ENCODE measurements at regions not wholly inside any gene's neighbourhood (a gene's known extent, or its start where the extent isn't known, plus 50 kb on each side); places are given as distances from the start of the nearest gene placed in this dataset.

- no peak overlapping the region for H3K27ac ChIP-seq (ENCODE audit: insufficient read depth, low read length)
- no peak overlapping the region for H3K4me3 ChIP-seq (replicated peaks in 1 of 4; ENCODE audit: control extremely low read depth in 1 of 4, insufficient read depth in 1 of 4, low read depth in 3 of 4, low read length in 4 of 4)
- H3K4me2 ChIP-seq (ENCODE audit: extremely low read depth, insufficient read depth, low read length), result no peak overlapping the region
- no peaks in the 10 kb centered on the region for H3K79me2 ChIP-seq (ENCODE audit: control insufficient read depth, insufficient read depth, low read length)
- no peaks in the 10 kb centered on the region for H4K20me1 ChIP-seq (ENCODE audit: control insufficient read depth, extremely low read depth, insufficient read depth, low read length)
- no peaks in the 10 kb centered on the region for H3K36me3 ChIP-seq (ENCODE audit: control insufficient read depth, insufficient read depth, low read length)
- no peak overlapping the region for H3K9ac ChIP-seq (ENCODE audit: insufficient read depth, low read length)
- no peak for DNase-seq (ENCODE audit: low read depth in 2 of 2)
- H2AFZ ChIP-seq (ENCODE audit: low read length), result no peak overlapping the region
- H3K27me3 ChIP-seq (ENCODE audit: control insufficient read depth, insufficient read depth, low read length), result no peaks in the 10 kb centered on the region
- no peak for TF ChIP-seq CTCF (conservative IDR thresholded peaks at IDR 0.05 in 1 of 2, IDR thresholded peaks at IDR 0.05 in 1 of 2; ENCODE audit: low read depth in 1 of 2, low read length in 2 of 2)
- TF ChIP-seq EZH2 (IDR thresholded peaks at IDR 0.05; ENCODE audit: low read length, missing control alignments), result no peak
- no peaks in the 10 kb centered on the region for H3K4me1 ChIP-seq (ENCODE audit: control insufficient read depth, extremely low read depth, insufficient read depth, low read length)
- no peaks in the 10 kb centered on the region for H3K9me3 ChIP-seq (ENCODE audit: control insufficient read depth, insufficient read depth, low read depth, low read length)
Observed at GRCh38 chrX:115400960-115401359, 111.4 kb downstream of the LUZP4 start.

GRCh38 chrX:115402299-115402698 lies 112.8 kb downstream of the LUZP4 start:
- H3K4me3 ChIP-seq (replicated peaks in 1 of 4; ENCODE audit: control extremely low read depth in 1 of 4, insufficient read depth in 1 of 4, low read depth in 3 of 4, low read length in 4 of 4), result no peak overlapping the region
- no peaks in the 10 kb centered on the region for H4K20me1 ChIP-seq (ENCODE audit: control insufficient read depth, extremely low read depth, insufficient read depth, low read length)
- H2AFZ ChIP-seq (ENCODE audit: low read length), result no peak overlapping the region
- H3K9ac ChIP-seq (ENCODE audit: insufficient read depth, low read length), result no peak overlapping the region
- no peaks in the 10 kb centered on the region for H3K36me3 ChIP-seq (ENCODE audit: control insufficient read depth, insufficient read depth, low read length)
- H3K79me2 ChIP-seq (ENCODE audit: control insufficient read depth, insufficient read depth, low read length), result no peaks in the 10 kb centered on the region
- no peaks in the 10 kb centered on the region for H3K4me1 ChIP-seq (ENCODE audit: control insufficient read depth, extremely low read depth, insufficient read depth, low read length)
- no peak overlapping the region for H3K27ac ChIP-seq (ENCODE audit: insufficient read depth, low read length)
- H3K27me3 ChIP-seq (ENCODE audit: control insufficient read depth, insufficient read depth, low read length), result no peaks in the 10 kb centered on the region
- H3K4me2 ChIP-seq (ENCODE audit: extremely low read depth, insufficient read depth, low read length), result no peak overlapping the region
- H3K9me3 ChIP-seq (ENCODE audit: control insufficient read depth, insufficient read depth, low read depth, low read length), result no peaks in the 10 kb centered on the region
- no peak for DNase-seq (ENCODE audit: low read depth in 2 of 2)
- TF ChIP-seq EZH2 (IDR thresholded peaks at IDR 0.05; ENCODE audit: low read length, missing control alignments), result no peak
- no peak for TF ChIP-seq CTCF (conservative IDR thresholded peaks at IDR 0.05 in 1 of 2, IDR thresholded peaks at IDR 0.05 in 1 of 2; ENCODE audit: low read depth in 1 of 2, low read length in 2 of 2)

GRCh38 chrX:115408771-115409400 lies 119.4 kb downstream of the LUZP4 start:
- Histone ChIP-seq H3K4me2 (ENCODE audit: extremely low read depth, insufficient read depth, low read length) (no peak overlapping the region), H3K9ac (ENCODE audit: insufficient read depth, low read length) (no peak overlapping the region), H3K4me3 (replicated peaks in 1 of 4; ENCODE audit: control extremely low read depth in 1 of 4, insufficient read depth in 1 of 4, low read depth in 3 of 4, low read length in 4 of 4) (no peak overlapping the region), H3K36me3 (ENCODE audit: control insufficient read depth, insufficient read depth, low read length) (no peaks in the 10 kb centered on the region), H2AFZ (ENCODE audit: low read length) (no peak overlapping the region), H3K27me3 (ENCODE audit: control insufficient read depth, insufficient read depth, low read length) (no peaks in the 10 kb centered on the region), H3K9me3 (ENCODE audit: control insufficient read depth, insufficient read depth, low read depth, low read length) (no peaks in the 10 kb centered on the region), H4K20me1 (ENCODE audit: control insufficient read depth, extremely low read depth, insufficient read depth, low read length) (no peaks in the 10 kb centered on the region), H3K4me1 (ENCODE audit: control insufficient read depth, extremely low read depth, insufficient read depth, low read length) (no peaks in the 10 kb centered on the region), H3K27ac (ENCODE audit: insufficient read depth, low read length) (no peak overlapping the region), H3K79me2 (ENCODE audit: control insufficient read depth, insufficient read depth, low read length) (no peaks in the 10 kb centered on the region)
- DNase-seq (ENCODE audit: low read depth in 2 of 2), result peak; percentile 11 to 70
- TF ChIP-seq CTCF (conservative IDR thresholded peaks at IDR 0.05 in 1 of 2, IDR thresholded peaks at IDR 0.05 in 1 of 2; ENCODE audit: low read depth in 1 of 2, low read length in 2 of 2), result no peak
- TF ChIP-seq EZH2 (IDR thresholded peaks at IDR 0.05; ENCODE audit: low read length, missing control alignments), result no peak
